GM18507 (cell line): ENCODE measurements at regions not wholly inside any gene's neighbourhood (a gene's known extent, or its start where the extent isn't known, plus 50 kb on each side); places are given as distances from the start of the nearest gene placed in this dataset.
"Not testable (repeated sequence)": the region's sequence is repeated elsewhere in the genome, so short reads cannot be mapped to it uniquely, and the experiment has no call there.

Source experiments
- DNase-seq: peaks from one replicate; pipeline ENCODE4 v3.0.0; 2011; ENCODE audit warnings: low read depth; ENCODE audit not compliant: insufficient read length; ENCODE audit errors: extremely low spot score
- FAIRE-seq: peaks from 2 replicates; lab custom pipeline; 2011; peaks lifted over from hg19 to GRCh38; lab: Jason Lieb, UNC

- DNase-seq: no peak
- no peak for FAIRE-seq
Observed at GRCh38 chr2:2799151-2799697, 468.1 kb upstream of the MYT1L start.

GRCh38 chr2:2798337-2798736 lies 467.3 kb upstream of the MYT1L start:
- no peak for FAIRE-seq
- DNase-seq: no peak

- FAIRE-seq: no peak
- DNase-seq: no peak
Observed at GRCh38 chr2:2797797-2798196, 466.7 kb upstream of the MYT1L start.

GRCh38 chr2:2796207-2796606 lies 465.1 kb upstream of the MYT1L start:
- FAIRE-seq: no peak
- DNase-seq: no peak

GRCh38 chr2:2795438-2796091 lies 464.5 kb upstream of the MYT1L start:
- DNase-seq: no peak

GRCh38 chr2:2793925-2794560 lies 463.0 kb upstream of the MYT1L start:
- DNase-seq: no peak

More at GRCh38 chr2:2795438-2796091, 464.5 kb upstream of the MYT1L start:
- no peak for FAIRE-seq

GRCh38 chr2:2793514-2793913 lies 462.4 kb upstream of the MYT1L start:
- DNase-seq (no peak), FAIRE-seq (no peak)

More at GRCh38 chr2:2793925-2794560, 463.0 kb upstream of the MYT1L start:
- no peak for FAIRE-seq

- DNase-seq: no peak
- no peak for FAIRE-seq
Observed at GRCh38 chr2:2791606-2792005, 460.5 kb upstream of the MYT1L start.

- DNase-seq: no peak
- FAIRE-seq: no peak
Observed at GRCh38 chr2:2791031-2791430, 460.0 kb upstream of the MYT1L start.

- FAIRE-seq: no peak
Observed at GRCh38 chr2:2788076-2788475, 457.0 kb upstream of the MYT1L start.

GRCh38 chr2:2787301-2787907 lies 456.3 kb upstream of the MYT1L start:
- FAIRE-seq (no peak), DNase-seq (no peak)

More at GRCh38 chr2:2788076-2788475, 457.0 kb upstream of the MYT1L start:
- DNase-seq: no peak

- DNase-seq: no peak
- no peak for FAIRE-seq
Observed at GRCh38 chr2:2782007-2782406, 450.9 kb upstream of the MYT1L start.

GRCh38 chr2:2779727-2780126 lies 448.7 kb upstream of the MYT1L start:
- no peak for DNase-seq
- FAIRE-seq: no peak

GRCh38 chr2:2777876-2778275 lies 446.8 kb upstream of the MYT1L start:
- FAIRE-seq: no peak
- no peak for DNase-seq

- DNase-seq: no peak
- no peak for FAIRE-seq
Observed at GRCh38 chr2:2777213-2777612, 446.1 kb upstream of the MYT1L start.

GRCh38 chr2:2775018-2775417 lies 443.9 kb upstream of the MYT1L start:
- DNase-seq (no peak), FAIRE-seq (no peak)

- no peak for FAIRE-seq
Observed at GRCh38 chr2:2773692-2774091, 442.6 kb upstream of the MYT1L start.

GRCh38 chr2:2773080-2773479 lies 442.0 kb upstream of the MYT1L start:
- FAIRE-seq: not testable (repeated sequence)

More at GRCh38 chr2:2773692-2774091, 442.6 kb upstream of the MYT1L start:
- DNase-seq: no peak

GRCh38 chr2:2771721-2772411 lies 440.8 kb upstream of the MYT1L start:
- FAIRE-seq (no peak), DNase-seq (no peak)

More at GRCh38 chr2:2773080-2773479, 442.0 kb upstream of the MYT1L start:
- DNase-seq: not testable (repeated sequence)
